ENCODE measurements at regions not wholly inside any gene's neighbourhood (a gene's known extent, or its start where the extent isn't known, plus 50 kb on each side); places are given as distances from the start of the nearest gene placed in this dataset.
"Not testable (repeated sequence)": the region's sequence is repeated elsewhere in the genome, so short reads cannot be mapped to it uniquely, and the experiment has no call there.

- DNase-seq (ENCODE audit: low read depth, low spot score), result no peak
- H3K27ac ChIP-seq, result no peak overlapping the region
Measured at GRCh38 chr7:42726066-42726785, 185.6 kb downstream of the C7orf25 start.

- no peak overlapping the region for H3K27ac ChIP-seq
- no peak for DNase-seq (ENCODE audit: low read depth, low spot score)
Measured at GRCh38 chr7:42722716-42723115, 189.2 kb downstream of the C7orf25 start.

GRCh38 chr7:42722198-42722597, 189.7 kb downstream of the C7orf25 start:
- H3K27ac ChIP-seq, result no peak overlapping the region
- no peak for DNase-seq (ENCODE audit: low read depth, low spot score)

GRCh38 chr7:42720991-42721796, 190.7 kb downstream of the C7orf25 start:
- H3K27ac ChIP-seq, result no peak overlapping the region
- DNase-seq (ENCODE audit: low read depth, low spot score), result no peak

- H3K27ac ChIP-seq, result no peak overlapping the region
- DNase-seq (ENCODE audit: low read depth, low spot score), result no peak
Measured at GRCh38 chr7:42720012-42720411, 191.9 kb downstream of the C7orf25 start.

- DNase-seq (ENCODE audit: low read depth, low spot score); H3K27ac ChIP-seq: not testable (repeated sequence)
Measured at GRCh38 chr7:42718466-42718865, 193.4 kb downstream of the C7orf25 start.

- no peak for DNase-seq (ENCODE audit: low read depth, low spot score)
- H3K27ac ChIP-seq, result no peak overlapping the region
Measured at GRCh38 chr7:42714356-42714755, 197.5 kb downstream of the C7orf25 start.

- DNase-seq (ENCODE audit: low read depth, low spot score), result no peak
Measured at GRCh38 chr7:42709284-42709683, 202.6 kb downstream of the C7orf25 start.

GRCh38 chr7:42704710-42705109, 207.2 kb downstream of the C7orf25 start:
- H3K27ac ChIP-seq, result no peak overlapping the region
- no peak for DNase-seq (ENCODE audit: low read depth, low spot score)

More at GRCh38 chr7:42709284-42709683, 202.6 kb downstream of the C7orf25 start:
- H3K27ac ChIP-seq, result no peak overlapping the region

- DNase-seq (ENCODE audit: low read depth, low spot score), result no peak
- H3K27ac ChIP-seq, result no peak overlapping the region
Measured at GRCh38 chr7:42702647-42703046, 209.2 kb downstream of the C7orf25 start.

GRCh38 chr7:42700406-42701327, 211.2 kb downstream of the C7orf25 start:
- DNase-seq (ENCODE audit: low read depth, low spot score), result no peak
- H3K27ac ChIP-seq, result no peak overlapping the region

- no peak for DNase-seq (ENCODE audit: low read depth, low spot score)
Measured at GRCh38 chr7:42699380-42700178, 212.3 kb downstream of the C7orf25 start.

GRCh38 chr7:42698600-42699374, 213.1 kb downstream of the C7orf25 start:
- no peak overlapping the region for H3K27ac ChIP-seq
- no peak for DNase-seq (ENCODE audit: low read depth, low spot score)

More at GRCh38 chr7:42699380-42700178, 212.3 kb downstream of the C7orf25 start:
- H3K27ac ChIP-seq, result no peak overlapping the region

- no peak for DNase-seq (ENCODE audit: low read depth, low spot score)
- H3K27ac ChIP-seq, result no peak overlapping the region
Measured at GRCh38 chr7:42694894-42695507, 216.9 kb downstream of the C7orf25 start.

GRCh38 chr7:42693722-42694121, 218.1 kb downstream of the C7orf25 start:
- no peak for DNase-seq (ENCODE audit: low read depth, low spot score)
- H3K27ac ChIP-seq, result no peak overlapping the region

- no peak for DNase-seq (ENCODE audit: low read depth, low spot score)
- H3K27ac ChIP-seq, result no peak overlapping the region
Measured at GRCh38 chr7:42692621-42693020, 219.2 kb downstream of the C7orf25 start.

GRCh38 chr7:42690794-42691639, 220.9 kb downstream of the C7orf25 start:
- DNase-seq (ENCODE audit: low read depth, low spot score), result no peak
- H3K27ac ChIP-seq, result no peak overlapping the region

- peak overlapping the region; percentile 25 for H3K27ac ChIP-seq
- DNase-seq (ENCODE audit: low read depth, low spot score), result no peak
Measured at GRCh38 chr7:42689626-42690025, 222.2 kb downstream of the C7orf25 start.
